ENCODE measurements at regions not wholly inside any gene's neighbourhood (a gene's known extent, or its start where the extent isn't known, plus 50 kb on each side); places are given as distances from the start of the nearest gene placed in this dataset.

DNA sequence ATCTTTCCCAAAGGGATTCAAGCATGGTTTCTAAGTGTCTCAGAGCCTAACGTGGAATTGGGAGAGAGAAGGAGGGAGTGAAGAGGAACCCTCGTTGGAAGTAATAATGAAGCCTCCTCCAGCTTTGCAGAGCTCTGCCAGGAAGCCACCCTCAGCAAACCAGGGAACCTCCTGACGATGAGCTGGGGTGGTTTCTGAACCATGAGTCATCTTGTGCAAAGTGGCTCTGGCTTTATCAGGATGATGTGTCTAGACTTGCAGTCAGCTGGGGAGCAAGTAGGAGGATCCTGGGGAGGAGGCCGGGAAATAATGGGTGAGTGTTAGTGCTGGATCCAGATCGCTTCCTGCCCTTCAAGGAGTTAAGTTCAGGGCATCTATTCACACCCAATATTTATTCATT lies 191.7 kb upstream of the RBFOX1 start:
- Mint-ChIP-seq H3K27me3 (ENCODE audit: unreplicated experiment) (no peaks in the 10 kb centered on the region), H3K27ac (ENCODE audit: unreplicated experiment) (no peak overlapping the region), H3K4me3 (ENCODE audit: low read depth, unreplicated experiment) (no peak overlapping the region), H3K9me3 (ENCODE audit: low read depth, unreplicated experiment) (peaks cover 20% of the 10 kb centered on the region), H3K36me3 (ENCODE audit: insufficient read depth, unreplicated experiment) (no peaks in the 10 kb centered on the region), H3K4me1 (ENCODE audit: low read depth, unreplicated experiment) (no peaks in the 10 kb centered on the region)
- no TSS peak for BruUV-seq (replicated peaks)
- no peak for DNase-seq
- TF ChIP-seq, protein P1, sequence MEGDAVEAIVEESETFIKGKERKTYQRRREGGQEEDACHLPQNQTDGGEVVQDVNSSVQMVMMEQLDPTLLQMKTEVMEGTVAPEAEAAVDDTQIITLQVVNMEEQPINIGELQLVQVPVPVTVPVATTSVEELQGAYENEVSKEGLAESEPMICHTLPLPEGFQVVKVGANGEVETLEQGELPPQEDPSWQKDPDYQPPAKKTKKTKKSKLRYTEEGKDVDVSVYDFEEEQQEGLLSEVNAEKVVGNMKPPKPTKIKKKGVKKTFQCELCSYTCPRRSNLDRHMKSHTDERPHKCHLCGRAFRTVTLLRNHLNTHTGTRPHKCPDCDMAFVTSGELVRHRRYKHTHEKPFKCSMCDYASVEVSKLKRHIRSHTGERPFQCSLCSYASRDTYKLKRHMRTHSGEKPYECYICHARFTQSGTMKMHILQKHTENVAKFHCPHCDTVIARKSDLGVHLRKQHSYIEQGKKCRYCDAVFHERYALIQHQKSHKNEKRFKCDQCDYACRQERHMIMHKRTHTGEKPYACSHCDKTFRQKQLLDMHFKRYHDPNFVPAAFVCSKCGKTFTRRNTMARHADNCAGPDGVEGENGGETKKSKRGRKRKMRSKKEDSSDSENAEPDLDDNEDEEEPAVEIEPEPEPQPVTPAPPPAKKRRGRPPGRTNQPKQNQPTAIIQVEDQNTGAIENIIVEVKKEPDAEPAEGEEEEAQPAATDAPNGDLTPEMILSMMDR (IDR thresholded peaks at IDR 0.05; ENCODE audit: unreplicated experiment): no peak
- CTCF ChIA-PET: interaction anchor here (0.6 kb wide), 1 partner anchor 18 kb away, joined by 4 read pairs; no protein-coding TSS in a partner anchor
- intact Hi-C loops (cut with micrococcal nuclease; ENCODE audit: unreplicated experiment): no loop called here

DNA sequence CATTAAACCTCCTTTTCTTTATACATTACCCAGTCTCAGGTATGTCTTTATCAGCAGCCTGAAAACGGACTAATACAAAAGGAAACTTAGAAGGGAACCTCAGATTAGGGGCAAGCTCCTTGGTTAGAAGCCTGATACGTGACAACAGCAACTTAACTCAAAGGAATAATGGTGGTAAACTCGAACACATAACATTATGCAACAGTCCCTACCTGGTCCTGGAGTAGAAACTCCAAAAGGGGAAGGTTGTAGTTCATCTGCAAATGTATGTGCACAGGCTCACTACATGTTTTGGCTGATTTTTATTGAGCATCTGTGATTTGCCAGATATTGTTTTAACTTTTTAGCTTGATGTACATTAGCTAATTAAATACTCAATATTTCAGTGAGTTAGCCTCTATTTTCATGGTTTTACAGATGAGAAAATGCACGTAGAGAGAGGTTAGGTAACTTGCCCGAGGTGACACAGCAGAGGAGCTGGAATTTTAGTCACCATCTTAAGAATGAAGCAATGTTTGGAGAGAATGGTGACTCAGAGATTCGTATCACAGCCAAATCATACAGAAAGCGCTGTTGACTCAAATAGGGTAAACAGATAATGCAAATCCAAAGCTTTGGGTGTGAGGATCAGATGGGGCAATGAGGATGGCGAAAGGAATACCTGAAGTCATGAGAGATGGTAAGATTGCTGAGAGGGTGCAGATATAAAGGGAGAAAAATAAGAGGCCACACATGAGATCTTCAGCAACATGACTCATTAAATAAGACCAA lies 194.9 kb upstream of the RBFOX1 start:
- Mint-ChIP-seq H3K4me3 (ENCODE audit: low read depth, unreplicated experiment) (no peak overlapping the region), H3K9me3 (ENCODE audit: low read depth, unreplicated experiment) (peaks cover 19% of the 10 kb centered on the region), H3K27ac (ENCODE audit: unreplicated experiment) (no peak overlapping the region), H3K27me3 (ENCODE audit: unreplicated experiment) (no peaks in the 10 kb centered on the region), H3K36me3 (ENCODE audit: insufficient read depth, unreplicated experiment) (no peaks in the 10 kb centered on the region), H3K4me1 (ENCODE audit: low read depth, unreplicated experiment) (no peaks in the 10 kb centered on the region)
- intact Hi-C loops (cut with micrococcal nuclease; ENCODE audit: unreplicated experiment): no loop called here
- no peak for DNase-seq
- CTCF ChIA-PET: interaction anchor here (0.6 kb wide), 1 partner anchor 833 kb away, joined by 7 read pairs; no protein-coding TSS in a partner anchor
- BruUV-seq (replicated peaks): no TSS peak
- TF ChIP-seq, protein P1 (IDR thresholded peaks at IDR 0.05; ENCODE audit: unreplicated experiment): no peak

DNA sequence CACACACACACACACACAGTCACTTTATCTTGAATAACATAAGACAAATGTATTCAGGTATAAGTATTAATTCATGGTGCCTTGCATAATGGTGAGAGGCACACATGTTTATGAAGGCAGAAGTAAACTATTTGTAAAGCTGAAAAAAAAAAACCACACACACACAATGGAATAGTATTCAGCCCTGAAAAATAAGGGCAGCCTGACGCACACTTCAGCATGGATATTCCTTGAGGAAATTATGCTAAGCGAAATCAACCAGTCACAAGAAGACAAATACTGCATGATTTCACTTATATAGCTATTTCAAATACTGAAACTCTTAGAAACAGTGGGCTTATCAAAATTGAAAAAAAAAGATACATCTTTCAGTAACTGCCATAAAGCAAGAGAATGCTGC lies 200.2 kb upstream of the RBFOX1 start:
- TF ChIP-seq, protein P1 (IDR thresholded peaks at IDR 0.05; ENCODE audit: unreplicated experiment): no peak
- peaks cover 12% of the 10 kb centered on the region for H3K9me3 Mint-ChIP-seq (ENCODE audit: low read depth, unreplicated experiment)
- CTCF ChIA-PET: no interaction called here
- no peaks in the 10 kb centered on the region for H3K27me3 Mint-ChIP-seq (ENCODE audit: unreplicated experiment)
- intact Hi-C loops (cut with micrococcal nuclease; ENCODE audit: unreplicated experiment): no loop called here
- H3K27ac Mint-ChIP-seq (ENCODE audit: unreplicated experiment): no peak overlapping the region
- H3K4me3 Mint-ChIP-seq (ENCODE audit: low read depth, unreplicated experiment): no peak overlapping the region
- BruUV-seq (replicated peaks): no TSS peak
- DNase-seq: no peak
- no peaks in the 10 kb centered on the region for H3K4me1 Mint-ChIP-seq (ENCODE audit: low read depth, unreplicated experiment)
- no peaks in the 10 kb centered on the region for H3K36me3 Mint-ChIP-seq (ENCODE audit: insufficient read depth, unreplicated experiment)

DNA sequence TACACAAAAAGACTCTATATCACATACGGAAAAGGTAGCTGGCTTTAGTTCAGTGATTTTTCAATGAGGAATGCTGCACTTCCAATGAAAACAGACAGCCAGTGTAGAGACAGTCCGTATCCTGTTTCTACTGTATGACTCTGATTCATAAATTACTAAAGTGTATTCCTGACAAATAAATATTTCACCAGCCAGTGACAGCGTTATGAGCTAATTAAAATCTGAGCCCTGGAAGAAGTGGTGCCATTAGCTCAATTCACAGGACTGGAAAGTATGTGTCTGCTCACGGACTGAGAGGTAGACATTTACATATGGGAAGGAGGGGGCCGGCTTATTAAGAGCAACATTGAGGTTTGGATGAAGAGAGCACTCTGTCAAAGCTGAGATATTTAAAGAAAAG lies 207.9 kb upstream of the RBFOX1 start:
- no peaks in the 10 kb centered on the region for H3K36me3 Mint-ChIP-seq (ENCODE audit: insufficient read depth, unreplicated experiment)
- no peak for DNase-seq
- TF ChIP-seq, protein P1 (IDR thresholded peaks at IDR 0.05; ENCODE audit: unreplicated experiment): no peak
- no peak overlapping the region for H3K4me3 Mint-ChIP-seq (ENCODE audit: low read depth, unreplicated experiment)
- H3K9me3 Mint-ChIP-seq (ENCODE audit: low read depth, unreplicated experiment): peaks cover 15% of the 10 kb centered on the region
- BruUV-seq (replicated peaks): no TSS peak
- no peaks in the 10 kb centered on the region for H3K4me1 Mint-ChIP-seq (ENCODE audit: low read depth, unreplicated experiment)
- intact Hi-C loops (cut with micrococcal nuclease; ENCODE audit: unreplicated experiment): no loop called here
- H3K27ac Mint-ChIP-seq (ENCODE audit: unreplicated experiment): no peak overlapping the region
- no peaks in the 10 kb centered on the region for H3K27me3 Mint-ChIP-seq (ENCODE audit: unreplicated experiment)
- CTCF ChIA-PET: no interaction called here

All from Calu3 (cell line).